ENCODE measurements at regions not wholly inside any gene's neighbourhood (a gene's known extent, or its start where the extent isn't known, plus 50 kb on each side); places are given as distances from the start of the nearest gene placed in this dataset.

GRCh38 chr13:88592105-88592504 lies 920.9 kb downstream of the SLITRK5 start:
- no peak for DNase-seq (ENCODE audit: extremely low read depth in 1 of 4, low spot score in 3 of 4)
- CTCF ChIA-PET (ENCODE audit: low intra/inter-chr PET ratio): no interaction called here
- Histone ChIP-seq H4K20me1 (replicated peaks; ENCODE audit: control insufficient read depth, insufficient read depth, low read length) (no peaks in the 10 kb centered on the region), H2AFZ (ENCODE audit: low read depth, low read length) (no peak overlapping the region), H3K4me3 (no peak overlapping the region), H3K27ac (ENCODE audit: extremely low read depth, low read depth, low read length) (no peak overlapping the region), H3K9me3 (replicated peaks; ENCODE audit: control insufficient read depth, insufficient read depth, low read depth, low read length) (no peaks in the 10 kb centered on the region), H3K4me2 (ENCODE audit: insufficient read depth, low read length) (no peak overlapping the region), H3K27me3 (ENCODE audit: control insufficient read depth in 2 of 2, insufficient read depth in 2 of 2, low read length in 2 of 2) (no peaks in the 10 kb centered on the region), H3K79me2 (ENCODE audit: control insufficient read depth, insufficient read depth, low read length) (no peaks in the 10 kb centered on the region), H3K4me1 (replicated peaks in 1 of 2; ENCODE audit: control insufficient read depth in 2 of 2, insufficient read depth in 2 of 2, low read length in 2 of 2) (no peaks in the 10 kb centered on the region), H3K9me1 (ENCODE audit: control insufficient read depth, insufficient read depth, low read length) (no peaks in the 10 kb centered on the region), H3K36me3 (ENCODE audit: control insufficient read depth, insufficient read depth, low read length) (no peaks in the 10 kb centered on the region), H3K9ac (ENCODE audit: insufficient read depth in 1 of 2, low read depth in 2 of 2, low read length in 2 of 2) (no peak overlapping the region)
- intact Hi-C loops (cut with micrococcal nuclease): no loop called here
- TF ChIP-seq ZNF707 (CRISPR knock-in tag; conservative IDR thresholded peaks at IDR 0.05) (no peak), ELF1 (tag; IDR thresholded peaks at IDR 0.05) (no peak), ESRRB (CRISPR knock-in tag; IDR thresholded peaks at IDR 0.05; ENCODE audit: borderline replicate concordance) (no peak), PYGO2 (tag; IDR thresholded peaks at IDR 0.05) (no peak), CBFA2T2 (conservative IDR thresholded peaks at IDR 0.05) (no peak), DEAF1 (CRISPR knock-in tag; IDR thresholded peaks at IDR 0.05) (no peak), SIRT6 (IDR thresholded peaks at IDR 0.05; ENCODE audit: low read depth, low read length) (no peak), HNRNPL (IDR thresholded peaks at IDR 0.05; ENCODE audit: low read depth, low read length) (no peak), TAL1 (IDR thresholded peaks at IDR 0.05) (no peak), TRIM28 (IDR thresholded peaks at IDR 0.05) (no peak), ZBTB17 (CRISPR knock-in tag; IDR thresholded peaks at IDR 0.05) (no peak), EHMT2 (IDR thresholded peaks at IDR 0.05) (no peak), MTA1 (IDR thresholded peaks at IDR 0.05; ENCODE audit: borderline replicate concordance) (no peak), BRCA1 (IDR thresholded peaks at IDR 0.05) (no peak), BRCA1 (CRISPR knock-in tag; IDR thresholded peaks at IDR 0.05) (no peak), MAFK (IDR thresholded peaks at IDR 0.05; ENCODE audit: low read length) (no peak)
- TF ChIP-seq, protein P1, sequence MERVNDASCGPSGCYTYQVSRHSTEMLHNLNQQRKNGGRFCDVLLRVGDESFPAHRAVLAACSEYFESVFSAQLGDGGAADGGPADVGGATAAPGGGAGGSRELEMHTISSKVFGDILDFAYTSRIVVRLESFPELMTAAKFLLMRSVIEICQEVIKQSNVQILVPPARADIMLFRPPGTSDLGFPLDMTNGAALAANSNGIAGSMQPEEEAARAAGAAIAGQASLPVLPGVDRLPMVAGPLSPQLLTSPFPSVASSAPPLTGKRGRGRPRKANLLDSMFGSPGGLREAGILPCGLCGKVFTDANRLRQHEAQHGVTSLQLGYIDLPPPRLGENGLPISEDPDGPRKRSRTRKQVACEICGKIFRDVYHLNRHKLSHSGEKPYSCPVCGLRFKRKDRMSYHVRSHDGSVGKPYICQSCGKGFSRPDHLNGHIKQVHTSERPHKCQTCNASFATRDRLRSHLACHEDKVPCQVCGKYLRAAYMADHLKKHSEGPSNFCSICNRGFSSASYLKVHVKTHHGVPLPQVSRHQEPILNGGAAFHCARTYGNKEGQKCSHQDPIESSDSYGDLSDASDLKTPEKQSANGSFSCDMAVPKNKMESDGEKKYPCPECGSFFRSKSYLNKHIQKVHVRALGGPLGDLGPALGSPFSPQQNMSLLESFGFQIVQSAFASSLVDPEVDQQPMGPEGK (CRISPR knock-in tag; IDR thresholded peaks at IDR 0.05; ENCODE audit: borderline replicate concordance): no peak
- TF ChIP-seq, protein P2, sequence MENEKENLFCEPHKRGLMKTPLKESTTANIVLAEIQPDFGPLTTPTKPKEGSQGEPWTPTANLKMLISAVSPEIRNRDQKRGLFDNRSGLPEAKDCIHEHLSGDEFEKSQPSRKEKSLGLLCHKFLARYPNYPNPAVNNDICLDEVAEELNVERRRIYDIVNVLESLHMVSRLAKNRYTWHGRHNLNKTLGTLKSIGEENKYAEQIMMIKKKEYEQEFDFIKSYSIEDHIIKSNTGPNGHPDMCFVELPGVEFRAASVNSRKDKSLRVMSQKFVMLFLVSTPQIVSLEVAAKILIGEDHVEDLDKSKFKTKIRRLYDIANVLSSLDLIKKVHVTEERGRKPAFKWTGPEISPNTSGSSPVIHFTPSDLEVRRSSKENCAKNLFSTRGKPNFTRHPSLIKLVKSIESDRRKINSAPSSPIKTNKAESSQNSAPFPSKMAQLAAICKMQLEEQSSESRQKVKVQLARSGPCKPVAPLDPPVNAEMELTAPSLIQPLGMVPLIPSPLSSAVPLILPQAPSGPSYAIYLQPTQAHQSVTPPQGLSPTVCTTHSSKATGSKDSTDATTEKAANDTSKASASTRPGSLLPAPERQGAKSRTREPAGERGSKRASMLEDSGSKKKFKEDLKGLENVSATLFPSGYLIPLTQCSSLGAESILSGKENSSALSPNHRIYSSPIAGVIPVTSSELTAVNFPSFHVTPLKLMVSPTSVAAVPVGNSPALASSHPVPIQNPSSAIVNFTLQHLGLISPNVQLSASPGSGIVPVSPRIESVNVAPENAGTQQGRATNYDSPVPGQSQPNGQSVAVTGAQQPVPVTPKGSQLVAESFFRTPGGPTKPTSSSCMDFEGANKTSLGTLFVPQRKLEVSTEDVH (IDR thresholded peaks at IDR 0.05; ENCODE audit: low read depth, partially characterized antibody): no peak
- WGBS (ENCODE audit: insufficient coverage, low coverage, missing lambda C conversion rate): 0% methylated on average over 1 of the region's 1 CpG
- BruUV-seq (replicated peaks): no TSS peak
- FAIRE-seq: no peak
- ATAC-seq: no peak
- in situ Hi-C loops (cut with MboI): no loop called here
- POLR2A ChIA-PET: no interaction called here

All from K562 (cell line).